ENCODE measurements at regions not wholly inside any gene's neighbourhood (a gene's known extent, or its start where the extent isn't known, plus 50 kb on each side); places are given as distances from the start of the nearest gene placed in this dataset.

- Histone ChIP-seq H3K23ac (ENCODE audit: insufficient read length, low read depth, low read length) (no peak overlapping the region), H3K9ac (ENCODE audit: extremely low read depth, insufficient read length, low read length) (no peak overlapping the region), H3K18ac (ENCODE audit: insufficient read length, low read depth, low read length) (no peak overlapping the region), H2AFZ (ENCODE audit: low read length) (no peak overlapping the region), H2BK20ac (ENCODE audit: low read depth, low read length, poor library complexity, severe bottlenecking) (no peak overlapping the region), H3K4me2 (ENCODE audit: insufficient read depth, insufficient read length, low read length) (no peak overlapping the region), H2BK120ac (ENCODE audit: low read depth, low read length, poor library complexity, severe bottlenecking) (no peak overlapping the region), H4K91ac (ENCODE audit: insufficient read length, low read depth, low read length) (no peak overlapping the region), H3K4ac (ENCODE audit: low read depth, low read length) (no peak overlapping the region), H3T11ph (ENCODE audit: low read length) (no peak overlapping the region), H4K5ac (ENCODE audit: insufficient read length, low read depth, low read length) (no peak overlapping the region), H3K79me2 (ENCODE audit: insufficient read depth, low read length) (no peaks in the 10 kb centered on the region), H2BK5ac (ENCODE audit: insufficient read length, low read length) (no peak overlapping the region), H4K8ac (replicated peaks; ENCODE audit: insufficient read length, low read depth, low read length) (no peak overlapping the region), H3K23me2 (ENCODE audit: insufficient read length, low read depth, low read length, poor library complexity, severe bottlenecking) (no peaks in the 10 kb centered on the region), H2AK5ac (ENCODE audit: insufficient read length, low read length) (no peak overlapping the region), H3K27me3 (ENCODE audit: insufficient read depth, low read length) (no peaks in the 10 kb centered on the region), H3K56ac (ENCODE audit: insufficient read length, low read depth, low read length) (no peak overlapping the region), H4K20me1 (ENCODE audit: control insufficient read depth, insufficient read depth, insufficient read length) (no peaks in the 10 kb centered on the region), H2BK15ac (ENCODE audit: low read depth, low read length) (no peak overlapping the region), H3K4me1 (ENCODE audit: insufficient read depth, low read length) (peaks cover 3% of the 10 kb centered on the region; the same call in 1 of the 2 replicates), H2BK12ac (ENCODE audit: insufficient read length, low read depth, low read length) (no peak overlapping the region), H3K27ac (ENCODE audit: insufficient read length, low read depth, low read length) (no peak overlapping the region), H3K9me3 (ENCODE audit: control insufficient read depth, low read depth, low read length) (no peaks in the 10 kb centered on the region), H3K79me1 (ENCODE audit: insufficient read depth, low read depth, low read length, poor library complexity, severe bottlenecking) (no peaks in the 10 kb centered on the region), H3K14ac (ENCODE audit: insufficient read depth, low read length) (no peak overlapping the region)
- TF ChIP-seq CTCF (conservative IDR thresholded peaks at IDR 0.05) = no peak
- no peaks in the 10 kb centered on the region for H3K9me3 Mint-ChIP-seq
- WGBS (ENCODE audit: extremely low coverage, insufficient read length, low lambda C conversion rate) = no CpG with 5 or more reads among the region's 3 CpGs
- no peak for DNase-seq
- no peaks in the 10 kb centered on the region for H3K27me3 Mint-ChIP-seq (ENCODE audit: low read depth)
- peak overlapping the region in 1 of 3 experiments; percentile 23; a peak in 1 of 7 replicates for H3K27ac Mint-ChIP-seq
- H3K36me3 Mint-ChIP-seq (ENCODE audit: insufficient read depth in 1 of 3, low read depth in 3 of 3) = no peaks in the 10 kb centered on the region
- H3K4me1 Mint-ChIP-seq = peaks cover 7% of the 10 kb centered on the region in 2 experiments
- H3K4me3 Mint-ChIP-seq = no peak overlapping the region
These were observed 151.0 kb upstream of the RSPO3 start for GRCh38 chr6:126967296-126968005.

Measured in H9 (cell line).